Left ventricle myocardium inferior (tissue), 1 donor: ENCODE measurements at regions not wholly inside any gene's neighbourhood (a gene's known extent, or its start where the extent isn't known, plus 50 kb on each side); places are given as distances from the start of the nearest gene placed in this dataset.
"Not testable (repeated sequence)": the region's sequence is repeated elsewhere in the genome, so short reads cannot be mapped to it uniquely, and the experiment has no call there.

ENCODE experiments used
- DNase-seq: peaks from one replicate; pipeline ENCODE4 v3.0.0-alpha.2; 2020
- H3K27ac ChIP-seq: fragments of 200-600 bp; replicated peaks from 2 replicates; pipeline ENCODE4 v1.8.0; 2021
- H3K27me3 ChIP-seq: fragments of 200-600 bp; 2 replicates; pipeline ENCODE4 v1.8.0; 2021; ENCODE audit warnings: low read depth
- H3K36me3 ChIP-seq: fragments of 200-600 bp; 2 replicates; pipeline ENCODE4 v1.8.0; 2021
- H3K4me1 ChIP-seq: fragments of 200-600 bp; 2 replicates; pipeline ENCODE4 v1.8.0; 2021
- H3K4me3 ChIP-seq: fragments of 200-600 bp; 2 replicates; pipeline ENCODE4 v1.8.0; 2021; ENCODE audit warnings: mild to moderate bottlenecking, moderate library complexity
- H3K9me3 ChIP-seq: fragments of 200-600 bp; replicated peaks from 2 replicates; pipeline ENCODE4 v1.8.0; 2021
- CTCF ChIP-seq: fragments of 200-600 bp; IDR thresholded peaks from 2 replicates; pipeline ENCODE4 v1.8.0; 2021; ENCODE audit warnings: antibody characterized with exemption, mild to moderate bottlenecking, borderline replicate concordance
- intact Hi-C: fragments of 100-400 bp; cut with micrococcal nuclease; formaldehyde crosslinking; loops from one replicate; pipeline ENCODE4 v1.11.0; 2022
- donor health status: DM: no; HTN: yes; CAD: no; lungs with severe emphysema.

GRCh38 chr5:107753427-107753826 is 82.7 kb upstream of the EFNA5 start:
- Histone ChIP-seq H3K4me3 (no peak overlapping the region), H3K27ac (no peak overlapping the region), H3K9me3 (peaks cover 10% of the 10 kb centered on the region), H3K36me3 (no peaks in the 10 kb centered on the region), H3K27me3 (no peaks in the 10 kb centered on the region), H3K4me1 (no peaks in the 10 kb centered on the region)
- TF ChIP-seq CTCF = no peak
- DNase-seq = no peak
- intact Hi-C loops = no loop called here

- intact Hi-C loops = no loop called here
- no peak for DNase-seq
- H3K27ac ChIP-seq = no peak overlapping the region
- H3K36me3 ChIP-seq = no peaks in the 10 kb centered on the region
- TF ChIP-seq CTCF = no peak
- peaks cover 14% of the 10 kb centered on the region for H3K9me3 ChIP-seq
- no peaks in the 10 kb centered on the region for H3K27me3 ChIP-seq
- H3K4me1 ChIP-seq = peaks cover 5% of the 10 kb centered on the region
- no peak overlapping the region for H3K4me3 ChIP-seq
Observed at GRCh38 chr5:107744418-107745330, 73.9 kb upstream of the EFNA5 start.

GRCh38 chr5:107743373-107744000 is 72.8 kb upstream of the EFNA5 start:
- no peaks in the 10 kb centered on the region for H3K27me3 ChIP-seq
- H3K36me3 ChIP-seq = no peaks in the 10 kb centered on the region
- no peak for TF ChIP-seq CTCF
- H3K27ac ChIP-seq = no peak overlapping the region
- no peak overlapping the region for H3K4me3 ChIP-seq
- H3K9me3 ChIP-seq = peaks cover 14% of the 10 kb centered on the region
- intact Hi-C loops = no loop called here
- peaks cover 5% of the 10 kb centered on the region for H3K4me1 ChIP-seq
- no peak for DNase-seq

GRCh38 chr5:107739661-107740060 is 68.9 kb upstream of the EFNA5 start:
- Histone ChIP-seq H3K4me3 (no peak overlapping the region), H3K9me3 (peaks cover 14% of the 10 kb centered on the region), H3K27me3 (no peaks in the 10 kb centered on the region), H3K27ac (no peak overlapping the region), H3K36me3 (no peaks in the 10 kb centered on the region), H3K4me1 (no peaks in the 10 kb centered on the region)
- intact Hi-C loops = no loop called here
- no peak for TF ChIP-seq CTCF
- DNase-seq = no peak

GRCh38 chr5:107736638-107737037 is 65.9 kb upstream of the EFNA5 start:
- H3K4me3 ChIP-seq = no peak overlapping the region
- H3K27ac ChIP-seq = no peak overlapping the region
- H3K9me3 ChIP-seq = peaks cover 12% of the 10 kb centered on the region
- H3K36me3 ChIP-seq = no peaks in the 10 kb centered on the region
- intact Hi-C loops = no loop called here
- DNase-seq = no peak
- TF ChIP-seq CTCF = no peak
- H3K27me3 ChIP-seq = no peaks in the 10 kb centered on the region
- no peaks in the 10 kb centered on the region for H3K4me1 ChIP-seq

- H3K9me3 ChIP-seq, H3K36me3 ChIP-seq, intact Hi-C loops, H3K4me3 ChIP-seq, DNase-seq, H3K27me3 ChIP-seq, H3K4me1 ChIP-seq, H3K27ac ChIP-seq: not testable (repeated sequence)
Observed at GRCh38 chr5:107736089-107736488, 65.4 kb upstream of the EFNA5 start.
